ENCODE measurements at regions not wholly inside any gene's neighbourhood (a gene's known extent, or its start where the extent isn't known, plus 50 kb on each side); places are given as distances from the start of the nearest gene placed in this dataset.

- no peak for TF ChIP-seq GATA2 (IDR thresholded peaks at IDR 0.05; ENCODE audit: low read depth, low read length)
- no peak for TF ChIP-seq GATA3 (IDR thresholded peaks at IDR 0.05; ENCODE audit: low read depth, low read length)
These were observed 345.4 kb downstream of the STIM2 start for GRCh38 chr4:27206009-27206408.

All from SH-SY5Y (cell line).